ENCODE measurements at regions not wholly inside any gene's neighbourhood (a gene's known extent, or its start where the extent isn't known, plus 50 kb on each side); places are given as distances from the start of the nearest gene placed in this dataset.

DNA sequence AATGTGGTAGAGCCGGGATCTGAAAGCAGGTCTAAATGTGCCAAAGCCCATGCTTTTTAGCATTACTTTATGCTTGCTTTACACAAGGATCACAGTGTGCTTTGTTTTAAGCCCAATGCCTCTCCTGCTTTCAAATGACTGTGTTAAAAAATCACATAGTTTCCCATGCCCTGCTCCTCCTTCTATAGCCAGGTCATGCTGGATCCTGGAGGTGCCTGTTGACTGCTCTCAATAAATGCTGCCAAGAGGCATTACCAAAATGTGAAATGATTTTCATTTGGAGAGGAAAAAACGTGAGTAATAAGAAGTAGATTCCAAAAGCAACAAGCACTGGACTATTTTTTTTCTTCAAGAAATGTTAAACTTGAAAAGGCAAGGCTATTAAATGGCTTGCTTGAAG lies 420.7 kb upstream of the USP24 start:
- no TSS peak for BruUV-seq (replicated peaks)
- Histone ChIP-seq H3K9me3 (ENCODE audit: low read length) (no peaks in the 10 kb centered on the region), H3K9me2 (ENCODE audit: insufficient read depth, low read length) (no peaks in the 10 kb centered on the region), H4K20me1 (ENCODE audit: insufficient read depth, low read length) (no peaks in the 10 kb centered on the region), H3K4me2 (ENCODE audit: low read length) (no peak overlapping the region), H3K4me1 (ENCODE audit: insufficient read depth, low read length, poor library complexity, severe bottlenecking) (no peaks in the 10 kb centered on the region), H3K79me2 (ENCODE audit: insufficient read depth, low read depth, low read length) (no peaks in the 10 kb centered on the region), H3K4me3 (ENCODE audit: low read depth, low read length, poor library complexity, severe bottlenecking) (no peak overlapping the region), H3K36me3 (ENCODE audit: insufficient read depth, low read length) (no peaks in the 10 kb centered on the region), H2AFZ (ENCODE audit: low read length) (no peak overlapping the region), H3K27ac (ENCODE audit: low read depth, low read length, poor library complexity, severe bottlenecking) (no peak overlapping the region)
- TF ChIP-seq, protein P1, sequence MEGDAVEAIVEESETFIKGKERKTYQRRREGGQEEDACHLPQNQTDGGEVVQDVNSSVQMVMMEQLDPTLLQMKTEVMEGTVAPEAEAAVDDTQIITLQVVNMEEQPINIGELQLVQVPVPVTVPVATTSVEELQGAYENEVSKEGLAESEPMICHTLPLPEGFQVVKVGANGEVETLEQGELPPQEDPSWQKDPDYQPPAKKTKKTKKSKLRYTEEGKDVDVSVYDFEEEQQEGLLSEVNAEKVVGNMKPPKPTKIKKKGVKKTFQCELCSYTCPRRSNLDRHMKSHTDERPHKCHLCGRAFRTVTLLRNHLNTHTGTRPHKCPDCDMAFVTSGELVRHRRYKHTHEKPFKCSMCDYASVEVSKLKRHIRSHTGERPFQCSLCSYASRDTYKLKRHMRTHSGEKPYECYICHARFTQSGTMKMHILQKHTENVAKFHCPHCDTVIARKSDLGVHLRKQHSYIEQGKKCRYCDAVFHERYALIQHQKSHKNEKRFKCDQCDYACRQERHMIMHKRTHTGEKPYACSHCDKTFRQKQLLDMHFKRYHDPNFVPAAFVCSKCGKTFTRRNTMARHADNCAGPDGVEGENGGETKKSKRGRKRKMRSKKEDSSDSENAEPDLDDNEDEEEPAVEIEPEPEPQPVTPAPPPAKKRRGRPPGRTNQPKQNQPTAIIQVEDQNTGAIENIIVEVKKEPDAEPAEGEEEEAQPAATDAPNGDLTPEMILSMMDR (conservative IDR thresholded peaks at IDR 0.05; ENCODE audit: low read length), result no peak
- TF ChIP-seq EZH2phosphoT487 (IDR thresholded peaks at IDR 0.05; ENCODE audit: borderline replicate concordance, low read depth, low read length), result no peak
- ChIA-PET CTCF (ENCODE audit: unreplicated experiment) (no interaction called here), POLR2A (no interaction called here)
- DNase-seq (ENCODE audit: low spot score), result no peak
- intact Hi-C loops (cut with micrococcal nuclease; ENCODE audit: unreplicated experiment), result no loop called here

DNA sequence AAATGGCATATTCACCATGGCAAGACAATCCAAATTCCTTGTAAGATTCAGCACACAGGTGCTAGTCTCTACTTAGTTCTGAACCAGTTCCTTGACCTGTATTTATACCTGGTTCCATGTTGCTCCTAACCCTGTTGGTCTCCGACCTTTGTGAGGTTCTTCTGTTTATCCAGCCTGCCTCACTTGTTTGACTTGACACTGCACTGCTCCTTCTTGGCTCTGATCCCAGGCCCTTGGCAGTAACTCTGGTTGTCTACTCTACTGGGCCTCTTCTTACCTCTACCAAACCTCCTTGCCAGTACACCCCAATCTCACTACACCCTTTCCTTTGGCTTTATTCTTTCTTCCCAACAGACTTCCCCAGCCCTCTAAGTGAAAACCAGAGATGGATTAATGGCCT lies 419.4 kb upstream of the USP24 start:
- no peak for TF ChIP-seq EZH2phosphoT487 (IDR thresholded peaks at IDR 0.05; ENCODE audit: borderline replicate concordance, low read depth, low read length)
- TF ChIP-seq, protein P1 (conservative IDR thresholded peaks at IDR 0.05; ENCODE audit: low read length), result no peak

DNA sequence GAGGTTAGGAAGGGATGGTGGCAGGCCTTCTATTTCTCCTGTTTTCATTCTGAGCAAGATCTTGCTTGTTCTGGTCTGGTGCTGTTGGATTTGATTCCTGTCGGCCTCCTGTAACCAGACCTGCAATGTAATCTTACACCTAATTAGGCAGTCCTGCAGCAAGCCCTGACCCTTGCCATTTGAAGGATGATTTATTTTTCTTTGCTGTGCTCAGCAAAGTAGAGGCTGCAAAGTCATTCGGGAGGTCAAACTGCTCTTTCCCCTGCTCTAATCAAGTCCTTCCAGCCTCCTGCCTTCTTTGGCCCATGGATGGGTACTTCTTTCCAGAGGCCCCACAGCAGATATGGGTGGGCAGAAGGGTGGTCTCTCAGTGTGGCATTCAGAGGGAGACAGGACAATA lies 417.7 kb upstream of the USP24 start:
- Histone ChIP-seq H3K27ac (ENCODE audit: low read depth, low read length, poor library complexity, severe bottlenecking) (no peak overlapping the region), H3K36me3 (ENCODE audit: insufficient read depth, low read length) (no peaks in the 10 kb centered on the region), H3K9me3 (ENCODE audit: low read length) (no peaks in the 10 kb centered on the region), H3K4me2 (ENCODE audit: low read length) (no peak overlapping the region), H3K79me2 (ENCODE audit: insufficient read depth, low read depth, low read length) (no peaks in the 10 kb centered on the region), H2AFZ (ENCODE audit: low read length) (no peak overlapping the region), H3K4me1 (ENCODE audit: insufficient read depth, low read length, poor library complexity, severe bottlenecking) (no peaks in the 10 kb centered on the region), H4K20me1 (ENCODE audit: insufficient read depth, low read length) (no peaks in the 10 kb centered on the region), H3K9me2 (ENCODE audit: insufficient read depth, low read length) (no peaks in the 10 kb centered on the region), H3K4me3 (ENCODE audit: low read depth, low read length, poor library complexity, severe bottlenecking) (no peak overlapping the region)
- TF ChIP-seq EZH2phosphoT487 (IDR thresholded peaks at IDR 0.05; ENCODE audit: borderline replicate concordance, low read depth, low read length), result no peak
- TF ChIP-seq, protein P1 (conservative IDR thresholded peaks at IDR 0.05; ENCODE audit: low read length), result no peak
- no peak for DNase-seq (ENCODE audit: low spot score)
- BruUV-seq (replicated peaks), result no TSS peak
- CTCF ChIA-PET (ENCODE audit: unreplicated experiment), result no interaction called here
- POLR2A ChIA-PET, result no interaction called here
- intact Hi-C loops (cut with micrococcal nuclease; ENCODE audit: unreplicated experiment), result no loop called here

More for the DNA sequence above, 419.4 kb upstream of the USP24 start:
- Histone ChIP-seq H3K9me3 (ENCODE audit: low read length) (no peaks in the 10 kb centered on the region), H3K4me2 (ENCODE audit: low read length) (no peak overlapping the region), H3K79me2 (ENCODE audit: insufficient read depth, low read depth, low read length) (no peaks in the 10 kb centered on the region), H3K4me3 (ENCODE audit: low read depth, low read length, poor library complexity, severe bottlenecking) (no peak overlapping the region), H2AFZ (ENCODE audit: low read length) (no peak overlapping the region), H3K36me3 (ENCODE audit: insufficient read depth, low read length) (no peaks in the 10 kb centered on the region), H3K9me2 (ENCODE audit: insufficient read depth, low read length) (no peaks in the 10 kb centered on the region), H3K4me1 (ENCODE audit: insufficient read depth, low read length, poor library complexity, severe bottlenecking) (no peaks in the 10 kb centered on the region), H4K20me1 (ENCODE audit: insufficient read depth, low read length) (no peaks in the 10 kb centered on the region), H3K27ac (ENCODE audit: low read depth, low read length, poor library complexity, severe bottlenecking) (no peak overlapping the region)
- POLR2A ChIA-PET, result no interaction called here
- CTCF ChIA-PET (ENCODE audit: unreplicated experiment), result no interaction called here
- DNase-seq (ENCODE audit: low spot score), result no peak
- BruUV-seq (replicated peaks), result no TSS peak
- intact Hi-C loops (cut with micrococcal nuclease; ENCODE audit: unreplicated experiment), result no loop called here
